Upper lobe of left lung (tissue), 4 donors: ENCODE measurements at regions not wholly inside any gene's neighbourhood (a gene's known extent, or its start where the extent isn't known, plus 50 kb on each side); places are given as distances from the start of the nearest gene placed in this dataset.

Experiments
- POLR2AphosphoS5 ChIP-seq, 2 donors: sonication (generic); formaldehyde crosslinking; IDR thresholded peaks; one replicate each; pipeline ENCODE4 v1.5.1; 2017; ENCODE audit warnings: antibody characterized with exemption in 2 of 2
- TF ChIP-seq, protein P1 (sequence below), 6 experiments: fragments of 450-650 bp in 4 of 6; fragments of 200-600 bp in 2 of 6; sonication (generic) in 2 of 6; IDR thresholded peaks; one replicate each; pipeline ENCODE4 v1.5.1; 2016 to 2019; ENCODE audit warnings: antibody characterized with exemption in 6 of 6

DNA sequence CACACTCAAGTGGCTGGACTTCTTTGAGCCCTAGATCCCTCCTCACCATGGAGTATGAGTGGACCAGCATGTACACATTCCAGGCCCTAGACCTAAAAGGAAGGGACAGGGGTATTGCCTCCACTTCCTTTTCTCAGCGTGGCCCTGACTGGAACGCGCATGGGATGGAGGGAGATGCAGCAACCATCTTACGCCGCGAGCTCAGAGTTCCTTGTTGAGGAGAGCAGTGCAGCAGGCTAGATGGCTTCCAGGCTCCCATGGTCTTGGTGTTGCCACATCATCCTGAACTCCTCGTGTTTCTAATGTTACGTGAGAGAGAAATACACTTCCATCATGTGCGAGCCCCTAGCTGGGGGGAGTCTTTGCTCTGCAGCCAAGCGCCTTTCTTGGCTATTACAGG is 61.8 kb upstream of the DIO3 start:
- TF ChIP-seq, protein P1, sequence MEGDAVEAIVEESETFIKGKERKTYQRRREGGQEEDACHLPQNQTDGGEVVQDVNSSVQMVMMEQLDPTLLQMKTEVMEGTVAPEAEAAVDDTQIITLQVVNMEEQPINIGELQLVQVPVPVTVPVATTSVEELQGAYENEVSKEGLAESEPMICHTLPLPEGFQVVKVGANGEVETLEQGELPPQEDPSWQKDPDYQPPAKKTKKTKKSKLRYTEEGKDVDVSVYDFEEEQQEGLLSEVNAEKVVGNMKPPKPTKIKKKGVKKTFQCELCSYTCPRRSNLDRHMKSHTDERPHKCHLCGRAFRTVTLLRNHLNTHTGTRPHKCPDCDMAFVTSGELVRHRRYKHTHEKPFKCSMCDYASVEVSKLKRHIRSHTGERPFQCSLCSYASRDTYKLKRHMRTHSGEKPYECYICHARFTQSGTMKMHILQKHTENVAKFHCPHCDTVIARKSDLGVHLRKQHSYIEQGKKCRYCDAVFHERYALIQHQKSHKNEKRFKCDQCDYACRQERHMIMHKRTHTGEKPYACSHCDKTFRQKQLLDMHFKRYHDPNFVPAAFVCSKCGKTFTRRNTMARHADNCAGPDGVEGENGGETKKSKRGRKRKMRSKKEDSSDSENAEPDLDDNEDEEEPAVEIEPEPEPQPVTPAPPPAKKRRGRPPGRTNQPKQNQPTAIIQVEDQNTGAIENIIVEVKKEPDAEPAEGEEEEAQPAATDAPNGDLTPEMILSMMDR (IDR thresholded peaks at IDR 0.05): no peak
- no peak for TF ChIP-seq POLR2AphosphoS5 (IDR thresholded peaks at IDR 0.05)
